ENCODE measurements at regions not wholly inside any gene's neighbourhood (a gene's known extent, or its start where the extent isn't known, plus 50 kb on each side); places are given as distances from the start of the nearest gene placed in this dataset.

DNA sequence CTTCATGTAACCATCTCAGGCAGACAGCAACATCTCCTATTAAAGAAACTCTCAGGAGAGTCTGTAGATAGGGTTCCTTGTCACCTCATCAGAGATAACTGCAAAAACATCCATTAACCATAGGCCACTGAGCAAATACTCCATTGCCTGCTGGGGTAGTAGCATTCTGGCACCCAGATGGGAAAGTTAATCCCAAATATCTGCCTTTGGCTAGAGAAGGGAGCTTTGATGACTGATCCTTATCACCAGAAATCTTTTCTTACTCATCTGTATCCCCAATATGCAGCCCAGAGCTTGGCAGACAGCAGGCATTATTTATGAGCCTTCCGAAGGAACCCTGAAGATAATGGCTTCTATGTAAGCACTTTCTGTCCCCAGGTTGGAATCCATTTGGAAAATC is 173.1 kb downstream of the MFSD1 start:
- DNase-seq (ENCODE audit: low read depth): no peak

DNA sequence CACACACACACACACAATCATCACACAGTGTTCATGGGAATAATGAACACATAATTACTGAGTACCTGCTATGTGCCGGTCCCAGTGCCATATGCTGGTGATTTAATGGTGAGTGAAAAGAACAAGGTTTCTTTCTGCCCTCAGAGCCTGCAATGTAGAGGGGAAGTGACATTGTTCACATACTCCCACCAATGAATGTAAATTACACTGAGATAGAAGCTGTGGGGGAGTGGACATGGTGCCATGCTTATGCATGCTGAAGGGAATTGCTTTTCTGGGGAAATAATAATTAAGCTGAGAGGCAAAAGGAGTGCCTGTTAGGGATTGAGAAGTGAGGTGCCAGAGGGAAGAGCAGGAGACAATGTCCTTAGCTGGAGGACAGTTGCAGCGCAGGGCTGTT is 175.1 kb downstream of the MFSD1 start:
- DNase-seq (ENCODE audit: low read depth): no peak

GRCh38 chr3:158977497-158977896 is 175.6 kb downstream of the MFSD1 start:
- no peak for DNase-seq (ENCODE audit: low read depth)

GRCh38 chr3:158983216-158984099 is 181.6 kb downstream of the MFSD1 start:
- no peak for DNase-seq (ENCODE audit: low read depth)

DNA sequence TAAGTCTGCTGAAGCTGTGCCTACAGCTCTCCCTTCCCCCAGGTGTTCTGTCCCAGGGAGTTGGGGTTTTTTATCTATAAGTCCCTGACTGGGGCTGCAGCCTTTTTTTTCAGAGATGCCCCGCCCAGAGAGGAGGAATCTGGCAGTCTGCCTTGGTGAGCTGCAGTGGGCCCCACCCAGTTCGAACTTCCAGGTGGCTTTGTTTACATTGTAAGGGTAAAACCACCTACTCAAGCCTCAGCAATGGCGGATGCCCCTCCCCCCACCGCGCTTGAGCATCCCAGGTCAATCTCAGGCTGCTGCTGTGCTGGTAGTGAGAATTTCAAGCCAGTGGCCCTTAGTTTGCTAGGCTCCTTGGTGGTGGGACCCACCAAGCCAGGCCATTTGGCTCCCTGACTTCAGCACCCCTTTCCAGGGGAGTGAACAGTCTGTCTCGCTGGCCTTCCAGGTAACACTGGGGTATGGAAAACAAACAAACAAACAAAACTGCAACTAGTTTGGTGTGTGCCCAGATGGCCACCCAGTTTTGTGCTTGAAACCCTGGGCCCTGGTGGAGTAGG is 189.4 kb downstream of the MFSD1 start:
- DNase-seq (ENCODE audit: low read depth): no peak

GRCh38 chr3:158992463-158992862 is 190.6 kb downstream of the MFSD1 start:
- DNase-seq (ENCODE audit: low read depth): no peak

DNA sequence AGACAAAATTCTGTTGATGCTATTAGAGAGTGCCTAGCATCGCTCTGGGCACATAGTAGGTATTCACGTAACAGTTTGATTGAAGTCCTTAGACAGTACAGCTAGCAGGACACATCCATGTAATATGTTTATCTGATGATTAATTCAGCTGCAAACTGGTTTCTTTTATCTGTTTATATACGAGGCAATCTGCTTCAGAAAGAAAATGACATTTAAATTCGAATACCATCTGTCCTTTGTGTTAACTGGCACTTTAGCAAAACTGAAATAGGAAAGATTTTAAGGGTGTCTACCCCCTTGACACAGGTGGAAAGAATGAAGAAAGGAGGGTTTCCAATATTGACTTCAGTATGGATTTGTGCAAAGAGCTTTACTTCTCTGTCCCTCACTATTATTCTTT is 192.5 kb downstream of the MFSD1 start:
- no peak for DNase-seq (ENCODE audit: low read depth)

DNA sequence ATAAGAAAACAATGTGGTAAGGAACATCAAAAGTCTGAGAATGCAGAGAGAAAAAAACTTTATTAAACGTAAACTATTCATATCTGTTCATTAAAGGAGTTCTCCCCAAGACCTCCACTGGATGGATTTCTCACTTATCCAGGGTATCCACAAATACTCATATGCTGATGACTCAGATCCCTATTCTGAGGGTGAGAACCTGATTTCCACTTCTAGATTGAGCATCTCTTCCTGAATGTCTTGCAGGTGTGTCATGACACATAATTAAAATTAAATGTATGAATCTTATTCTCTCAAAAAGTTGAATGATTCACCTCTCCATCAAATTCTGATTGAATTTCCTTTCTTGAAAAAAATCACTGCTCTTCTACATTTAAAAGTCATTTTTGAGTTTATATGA is 199.9 kb downstream of the MFSD1 start:
- no peak for DNase-seq (ENCODE audit: low read depth)

- DNase-seq (ENCODE audit: low read depth): no peak
These were observed 203.3 kb downstream of the MFSD1 start for GRCh38 chr3:159005137-159005536.

DNA sequence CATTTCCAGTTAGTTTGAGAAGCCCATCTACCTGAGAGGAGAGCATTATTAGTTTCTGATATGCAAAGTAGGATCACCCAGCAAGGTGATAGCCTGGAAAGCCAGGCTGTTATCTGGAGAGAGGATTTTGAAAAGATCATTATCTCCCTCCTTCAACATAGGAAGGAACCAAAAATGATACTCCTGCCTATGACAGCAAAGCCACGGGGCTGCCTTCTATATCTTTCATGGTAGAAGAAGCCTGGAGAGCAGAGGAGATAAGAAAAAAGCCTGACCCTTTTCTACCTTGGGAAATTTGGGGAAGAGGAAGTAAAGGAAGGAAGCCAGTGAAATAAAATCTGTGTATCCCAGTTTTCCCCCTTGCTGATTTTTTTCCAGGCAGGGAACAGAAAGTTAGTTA is 205.5 kb downstream of the MFSD1 start:
- no peak for DNase-seq (ENCODE audit: low read depth)

DNA sequence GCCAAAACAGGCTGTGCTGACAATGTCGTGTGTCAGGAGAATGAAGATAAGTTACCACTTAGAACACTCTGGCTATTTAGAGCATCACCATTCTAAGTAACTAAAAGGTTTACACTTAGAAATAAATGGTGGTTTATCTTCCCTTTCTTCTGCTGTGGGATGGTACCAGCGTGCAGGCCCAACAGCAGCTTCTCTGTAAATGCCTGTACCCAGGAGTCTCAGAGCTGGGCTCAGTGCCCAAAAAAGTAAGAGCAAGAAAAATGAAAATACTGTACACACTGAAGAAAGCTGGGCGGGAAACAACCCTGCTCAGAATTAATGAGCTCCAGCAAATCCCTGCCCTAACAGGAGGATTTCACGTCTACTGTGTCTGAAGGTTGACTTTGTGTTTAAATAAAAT is 206.5 kb downstream of the MFSD1 start:
- no peak for DNase-seq (ENCODE audit: low read depth)

DNA sequence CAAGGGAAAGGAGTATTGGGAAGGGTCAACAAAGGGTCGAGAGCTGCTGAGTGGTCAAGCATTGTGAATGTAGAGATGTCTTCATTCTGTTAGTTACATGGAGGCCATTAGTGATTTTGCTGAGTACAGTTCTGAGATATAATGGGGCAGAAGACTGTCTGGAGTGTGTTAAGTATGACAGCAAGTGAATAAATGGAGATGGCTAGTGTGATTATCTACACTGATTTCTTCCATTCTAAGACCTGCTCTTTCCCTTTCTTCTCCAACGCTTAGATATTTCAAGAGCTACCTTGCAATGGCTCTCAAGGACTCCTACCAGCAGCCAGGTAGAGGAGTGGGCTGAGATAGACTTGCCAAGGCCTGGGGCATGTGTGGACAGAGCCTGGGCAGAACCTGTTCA is 216.5 kb downstream of the MFSD1 start:
- no peak for DNase-seq (ENCODE audit: low read depth)

- no peak for DNase-seq (ENCODE audit: low read depth)
These were observed 223.9 kb downstream of the MFSD1 start for GRCh38 chr3:159025733-159026132.

GRCh38 chr3:159026510-159026909 is 224.7 kb downstream of the MFSD1 start:
- no peak for DNase-seq (ENCODE audit: low read depth)

GRCh38 chr3:159028706-159029105 is 226.9 kb downstream of the MFSD1 start:
- DNase-seq (ENCODE audit: low read depth): no peak

DNA sequence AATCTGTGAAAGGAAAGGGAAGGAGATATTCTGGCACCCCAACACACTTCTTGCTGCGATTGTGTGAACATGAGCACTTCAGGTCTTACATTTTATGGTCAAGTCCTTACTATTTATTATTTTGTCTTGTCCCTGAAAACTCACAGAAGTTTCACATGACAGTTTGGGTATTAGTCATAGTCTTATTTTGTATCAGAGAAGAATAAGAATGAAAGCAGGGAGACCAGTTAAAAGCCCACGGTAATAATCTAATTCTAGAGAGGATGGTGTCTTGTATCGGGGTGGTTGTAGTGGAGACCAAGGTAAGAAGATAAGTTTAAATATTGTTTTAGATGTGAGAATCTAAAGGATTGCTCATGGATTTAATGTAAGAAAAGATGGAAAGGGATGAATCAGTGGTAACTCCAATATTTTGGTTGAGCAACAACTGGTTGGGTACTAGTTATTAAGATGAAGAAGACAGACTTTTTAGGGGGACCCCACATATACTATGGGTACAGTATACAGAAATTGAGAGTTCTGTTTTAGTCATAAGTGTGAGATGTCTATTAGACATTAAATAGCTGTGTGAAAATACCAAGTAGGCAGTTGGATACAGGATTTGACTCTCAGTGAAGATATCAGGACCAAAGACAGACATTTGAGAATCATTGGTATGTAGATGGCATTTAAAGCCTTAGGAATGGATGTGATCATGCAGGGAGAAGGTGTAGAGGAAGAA is 227.6 kb downstream of the MFSD1 start:
- DNase-seq (ENCODE audit: low read depth): no peak

DNA sequence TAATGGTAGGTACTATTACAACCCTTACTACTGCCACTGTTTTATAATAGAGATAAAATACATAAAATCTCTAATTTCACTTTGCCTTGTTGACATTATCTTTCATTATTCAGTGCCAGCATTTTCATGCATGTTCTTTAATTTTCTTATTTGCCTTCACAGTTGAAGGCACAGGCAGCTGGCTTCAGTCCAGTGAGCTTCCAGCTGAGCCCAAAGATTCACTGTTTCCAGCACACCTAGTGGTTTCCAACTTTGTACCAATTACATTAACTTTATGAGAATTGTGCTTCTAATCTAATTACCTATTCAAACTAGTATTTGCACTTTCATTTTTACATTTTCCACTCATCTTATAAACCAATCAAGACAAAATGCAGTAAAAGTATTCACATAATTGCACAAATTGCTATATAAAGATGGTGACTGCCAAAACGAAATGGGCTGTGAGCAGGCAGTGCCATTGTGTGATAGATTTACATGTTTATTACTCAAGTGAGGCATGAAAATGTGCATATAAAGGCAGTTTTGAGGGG is 228.3 kb downstream of the MFSD1 start:
- DNase-seq (ENCODE audit: low read depth): no peak

DNA sequence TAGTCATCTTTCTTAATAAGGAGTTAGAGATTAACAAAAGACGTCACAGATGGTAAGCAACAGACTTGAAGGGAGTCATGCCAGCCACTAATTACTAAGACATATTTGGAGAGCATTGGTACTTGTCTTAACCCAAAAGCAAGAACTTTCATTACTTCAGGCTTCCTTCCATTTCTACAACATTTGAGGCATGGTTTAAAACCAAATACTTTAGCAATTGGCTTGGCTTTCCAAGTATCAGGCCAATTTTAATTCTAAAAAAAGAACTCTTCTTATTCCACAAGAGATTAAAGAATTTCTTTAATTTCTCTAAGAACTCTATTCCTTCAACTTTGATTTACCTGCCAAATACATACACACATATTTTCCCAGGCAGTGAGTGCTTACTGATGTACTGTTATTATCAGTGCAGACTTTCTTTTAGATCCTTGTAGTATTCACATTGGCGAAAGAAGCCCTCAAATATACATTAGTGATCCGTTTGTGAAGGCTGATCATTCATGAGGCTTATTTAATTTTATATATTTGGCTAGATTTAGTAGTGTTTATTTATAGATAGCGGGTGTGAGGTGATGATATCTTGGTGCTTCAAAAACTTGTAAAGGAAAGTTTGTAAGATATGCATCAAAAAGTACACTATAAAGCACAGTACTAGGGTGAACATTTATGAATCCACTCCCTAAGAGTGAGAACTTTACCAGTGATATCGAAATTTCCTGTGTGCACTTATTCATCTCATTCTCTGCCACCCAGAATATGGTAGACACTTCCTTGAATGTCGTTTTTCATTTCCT is 229.2 kb downstream of the MFSD1 start:
- DNase-seq (ENCODE audit: low read depth): no peak

DNA sequence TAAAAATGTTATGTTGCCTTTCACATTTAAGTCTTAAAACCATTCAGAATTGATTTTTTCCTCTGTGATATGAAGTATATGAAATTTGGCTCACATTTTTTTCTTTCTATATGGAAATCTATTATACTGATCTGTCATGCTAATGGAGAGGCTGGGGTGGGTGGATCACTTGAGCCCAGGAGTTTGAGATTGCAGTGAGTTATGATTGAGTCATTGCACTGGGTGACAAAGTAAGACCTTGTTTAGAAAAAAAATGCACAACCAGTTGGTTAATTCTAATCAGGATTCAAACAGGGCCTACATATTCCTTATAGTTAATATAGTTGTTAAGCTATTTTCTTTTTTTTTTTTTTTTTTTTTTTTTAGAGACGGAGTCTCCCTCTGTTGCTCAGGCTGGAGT is 230.5 kb downstream of the MFSD1 start:
- DNase-seq (ENCODE audit: low read depth): no peak

- DNase-seq (ENCODE audit: low read depth): no peak
These were observed 236.6 kb downstream of the MFSD1 start for GRCh38 chr3:159038405-159038804.

GRCh38 chr3:159039286-159039685 is 237.4 kb downstream of the MFSD1 start:
- DNase-seq (ENCODE audit: low read depth): no peak

- no peak for DNase-seq (ENCODE audit: low read depth)
These were observed 243.5 kb downstream of the MFSD1 start for GRCh38 chr3:159045279-159045885.

Measured in fibroblast of the conjunctiva (primary cell).